HEK293 (cell line): ENCODE measurements at regions not wholly inside any gene's neighbourhood (a gene's known extent, or its start where the extent isn't known, plus 50 kb on each side); places are given as distances from the start of the nearest gene placed in this dataset.

ENCODE experiments used
- CTCF ChIA-PET: fragments of 350-600 bp; formaldehyde crosslinking; extraction: SDS; loops from one replicate; lab custom pipeline; 2021; ENCODE audit warnings: antibody characterized with exemption; lab: Yijun Ruan, JAX
- POLR2A ChIA-PET: fragments of 300-600 bp; formaldehyde crosslinking; extraction: SDS; loops from one replicate; lab custom pipeline; 2020; ENCODE audit warnings: antibody characterized with exemption, inconsistent platforms; lab: Yijun Ruan, JAX
- H3K27ac ChIP-seq: fragments of 200-500 bp; sonication (Bioruptor generic); 2 replicates; pipeline ENCODE4 v1.5.1; 2014; ENCODE audit warnings: low read depth, low read length, control low read depth, inconsistent platforms; ENCODE audit errors: extremely low read depth
- H3K36me3 ChIP-seq, 2 experiments: fragments of 200-500 bp in 1 of 2; sonication (Bioruptor generic) in 1 of 2; 1 replicate in 1 of 2; 2 replicates in 1 of 2; pipeline ENCODE4 v1.5.1; 2014 to 2017; ENCODE audit warnings: inconsistent platforms in 2 of 2, low read length in 2 of 2; ENCODE audit not compliant: control insufficient read depth in 2 of 2, insufficient read depth in 1 of 2
- H3K4me1 ChIP-seq: fragments of 200-500 bp; sonication (Bioruptor generic); 2 replicates; pipeline ENCODE4 v1.5.1; 2014; ENCODE audit warnings: mild to moderate bottlenecking, low read length, inconsistent platforms; ENCODE audit not compliant: control insufficient read depth, insufficient read depth
- H3K4me3 ChIP-seq: 2 replicates; pipeline ENCODE4 v1.5.1; 2011; ENCODE audit warnings: low read depth, mild to moderate bottlenecking, control low read depth, low read length, moderate library complexity
- H3K9me3 ChIP-seq: fragments of 200-500 bp; sonication (Bioruptor generic); 2 replicates; pipeline ENCODE4 v1.5.1; 2014; ENCODE audit warnings: low read depth, low read length, inconsistent platforms; ENCODE audit not compliant: control insufficient read depth, insufficient read depth
- BCL11B ChIP-seq: fragments of 450-650 bp; formaldehyde crosslinking; IDR thresholded peaks from 2 replicates; pipeline ENCODE4 v1.5.1; 2016; ENCODE audit warnings: low read depth, missing biosample characterization, missing genetic modification characterization
- MYNN ChIP-seq: fragments of 450-650 bp; formaldehyde crosslinking; IDR thresholded peaks from 2 replicates; pipeline ENCODE4 v1.5.1; 2016; ENCODE audit warnings: missing biosample characterization, missing genetic modification characterization, borderline replicate concordance
- SP3 ChIP-seq: fragments of 450-650 bp; formaldehyde crosslinking; IDR thresholded peaks from 2 replicates; pipeline ENCODE4 v1.5.1; 2016; ENCODE audit warnings: missing biosample characterization, missing genetic modification characterization
- WT1 ChIP-seq: fragments of 450-650 bp; formaldehyde crosslinking; IDR thresholded peaks from 2 replicates; pipeline ENCODE4 v1.5.1; 2016; ENCODE audit warnings: missing biosample characterization, missing genetic modification characterization
- ZNF10 ChIP-seq: fragments of 450-650 bp; formaldehyde crosslinking; IDR thresholded peaks from 2 replicates; pipeline ENCODE4 v1.5.1; 2017; ENCODE audit warnings: missing biosample characterization, missing genetic modification characterization
- ZNF121 ChIP-seq: fragments of 450-650 bp; formaldehyde crosslinking; IDR thresholded peaks from 2 replicates; pipeline ENCODE4 v1.5.1; 2016; ENCODE audit warnings: missing biosample characterization, missing genetic modification characterization
- ZNF202 ChIP-seq: fragments of 450-650 bp; formaldehyde crosslinking; IDR thresholded peaks from 2 replicates; pipeline ENCODE4 v1.5.1; 2016; ENCODE audit warnings: missing biosample characterization, missing genetic modification characterization, borderline replicate concordance
- ZNF221 ChIP-seq: fragments of 450-650 bp; formaldehyde crosslinking; IDR thresholded peaks from 2 replicates; pipeline ENCODE4 v1.5.1; 2017; ENCODE audit warnings: missing biosample characterization, missing genetic modification characterization, borderline replicate concordance
- ZNF501 ChIP-seq: fragments of 450-650 bp; formaldehyde crosslinking; IDR thresholded peaks from 2 replicates; pipeline ENCODE4 v1.5.1; 2016; ENCODE audit warnings: missing biosample characterization, missing genetic modification characterization
- ZNF571 ChIP-seq: fragments of 450-650 bp; formaldehyde crosslinking; IDR thresholded peaks from 2 replicates; pipeline ENCODE4 v1.5.0; 2017; ENCODE audit warnings: missing biosample characterization, missing genetic modification characterization
- ZNF596 ChIP-seq: fragments of 450-650 bp; IDR thresholded peaks from 2 replicates; pipeline ENCODE4 v1.5.0; 2018; ENCODE audit warnings: missing biosample characterization, mild to moderate bottlenecking, missing genetic modification characterization, moderate library complexity
- TF ChIP-seq, protein P1 (sequence below): fragments of 450-650 bp; formaldehyde crosslinking; conservative IDR thresholded peaks from 2 replicates; pipeline ENCODE4 v1.5.1; 2016; ENCODE audit warnings: low read depth, missing biosample characterization, missing genetic modification characterization
- TF ChIP-seq, protein P2 (sequence below): fragments of 450-650 bp; formaldehyde crosslinking; IDR thresholded peaks from 2 replicates; pipeline ENCODE4 v1.5.1; 2016; ENCODE audit warnings: missing biosample characterization, missing genetic modification characterization

DNA sequence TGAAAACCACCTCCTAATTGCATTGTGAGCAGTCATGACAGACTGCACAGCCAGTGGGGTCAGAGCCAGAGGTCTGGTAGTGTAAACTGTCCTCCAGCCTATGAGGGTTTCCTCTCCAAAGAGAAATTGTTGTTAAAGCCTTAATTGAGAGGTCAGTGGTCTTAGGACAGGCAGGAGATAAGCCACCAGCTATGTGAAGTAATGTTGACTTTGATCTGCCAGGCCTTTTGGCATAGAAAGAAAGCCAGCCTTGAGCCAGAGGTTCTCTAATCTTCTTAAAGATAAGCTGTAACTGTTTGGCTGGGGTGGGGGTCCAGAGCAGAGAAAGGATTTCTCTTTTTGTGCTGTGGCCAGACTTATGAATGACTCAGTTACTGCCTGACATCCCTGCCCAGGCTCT is 248.4 kb downstream of the WDR11 start (continued):
- TF ChIP-seq, protein P1, sequence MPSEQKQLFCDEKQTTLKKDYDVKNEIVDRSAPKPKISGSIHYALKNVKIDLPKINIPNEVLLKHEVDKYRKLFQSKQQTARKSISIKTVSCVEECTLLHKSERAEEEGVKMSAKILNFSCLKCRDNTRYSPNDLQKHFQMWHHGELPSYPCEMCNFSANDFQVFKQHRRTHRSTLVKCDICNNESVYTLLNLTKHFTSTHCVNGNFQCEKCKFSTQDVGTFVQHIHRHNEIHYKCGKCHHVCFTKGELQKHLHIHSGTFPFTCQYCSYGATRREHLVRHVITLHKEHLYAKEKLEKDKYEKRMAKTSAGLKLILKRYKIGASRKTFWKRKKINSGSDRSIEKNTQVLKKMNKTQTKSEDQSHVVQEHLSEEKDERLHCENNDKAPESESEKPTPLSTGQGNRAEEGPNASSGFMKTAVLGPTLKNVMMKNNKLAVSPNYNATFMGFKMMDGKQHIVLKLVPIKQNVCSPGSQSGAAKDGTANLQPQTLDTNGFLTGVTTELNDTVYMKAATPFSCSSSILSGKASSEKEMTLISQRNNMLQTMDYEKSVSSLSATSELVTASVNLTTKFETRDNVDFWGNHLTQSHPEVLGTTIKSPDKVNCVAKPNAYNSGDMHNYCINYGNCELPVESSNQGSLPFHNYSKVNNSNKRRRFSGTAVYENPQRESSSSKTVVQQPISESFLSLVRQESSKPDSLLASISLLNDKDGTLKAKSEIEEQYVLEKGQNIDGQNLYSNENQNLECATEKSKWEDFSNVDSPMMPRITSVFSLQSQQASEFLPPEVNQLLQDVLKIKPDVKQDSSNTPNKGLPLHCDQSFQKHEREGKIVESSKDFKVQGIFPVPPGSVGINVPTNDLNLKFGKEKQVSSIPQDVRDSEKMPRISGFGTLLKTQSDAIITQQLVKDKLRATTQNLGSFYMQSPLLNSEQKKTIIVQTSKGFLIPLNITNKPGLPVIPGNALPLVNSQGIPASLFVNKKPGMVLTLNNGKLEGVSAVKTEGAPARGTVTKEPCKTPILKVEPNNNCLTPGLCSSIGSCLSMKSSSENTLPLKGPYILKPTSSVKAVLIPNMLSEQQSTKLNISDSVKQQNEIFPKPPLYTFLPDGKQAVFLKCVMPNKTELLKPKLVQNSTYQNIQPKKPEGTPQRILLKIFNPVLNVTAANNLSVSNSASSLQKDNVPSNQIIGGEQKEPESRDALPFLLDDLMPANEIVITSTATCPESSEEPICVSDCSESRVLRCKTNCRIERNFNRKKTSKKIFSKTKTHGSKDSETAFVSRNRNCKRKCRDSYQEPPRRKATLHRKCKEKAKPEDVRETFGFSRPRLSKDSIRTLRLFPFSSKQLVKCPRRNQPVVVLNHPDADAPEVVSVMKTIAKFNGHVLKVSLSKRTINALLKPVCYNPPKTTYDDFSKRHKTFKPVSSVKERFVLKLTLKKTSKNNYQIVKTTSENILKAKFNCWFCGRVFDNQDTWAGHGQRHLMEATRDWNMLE (tag by site-specific recombination) = no peak
- TF ChIP-seq WT1 (tag by site-specific recombination) (no peak), ZNF221 (tag by site-specific recombination) (no peak), ZNF596 (tag by site-specific recombination) (no peak), ZNF501 (tag by site-specific recombination) (no peak), SP3 (tag by site-specific recombination) (no peak)
- TF ChIP-seq, protein P2, sequence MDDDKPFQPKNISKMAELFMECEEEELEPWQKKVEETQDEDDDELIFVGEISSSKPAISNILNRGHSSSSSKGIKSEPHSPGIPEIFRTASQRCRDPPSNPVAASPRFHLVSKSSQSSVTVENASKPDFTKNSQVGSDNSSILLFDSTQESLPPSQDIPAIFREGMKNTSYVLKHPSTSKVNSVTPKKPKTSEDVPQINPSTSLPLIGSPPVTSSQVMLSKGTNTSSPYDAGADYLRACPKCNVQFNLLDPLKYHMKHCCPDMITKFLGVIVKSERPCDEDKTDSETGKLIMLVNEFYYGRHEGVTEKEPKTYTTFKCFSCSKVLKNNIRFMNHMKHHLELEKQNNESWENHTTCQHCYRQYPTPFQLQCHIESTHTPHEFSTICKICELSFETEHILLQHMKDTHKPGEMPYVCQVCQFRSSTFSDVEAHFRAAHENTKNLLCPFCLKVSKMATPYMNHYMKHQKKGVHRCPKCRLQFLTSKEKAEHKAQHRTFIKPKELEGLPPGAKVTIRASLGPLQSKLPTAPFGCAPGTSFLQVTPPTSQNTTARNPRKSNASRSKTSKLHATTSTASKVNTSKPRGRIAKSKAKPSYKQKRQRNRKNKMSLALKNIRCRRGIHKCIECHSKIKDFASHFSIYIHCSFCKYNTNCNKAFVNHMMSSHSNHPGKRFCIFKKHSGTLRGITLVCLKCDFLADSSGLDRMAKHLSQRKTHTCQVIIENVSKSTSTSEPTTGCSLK (tag by site-specific recombination) = no peak
- TF ChIP-seq, all 188 proteins: peak for 0

- H3K4me3 ChIP-seq = no peak overlapping the region
- CTCF ChIA-PET = interaction anchor here (0.7 to 0.8 kb wide), 2 partner anchors 156 to 439 kb away, joined by 3 to 4 read pairs; no protein-coding TSS in a partner anchor
- H3K27ac ChIP-seq = no peak overlapping the region
- H3K36me3 ChIP-seq = no peaks in the 10 kb centered on the region
- POLR2A ChIA-PET = no interaction called here
- H3K9me3 ChIP-seq = no peaks in the 10 kb centered on the region
- no peaks in the 10 kb centered on the region for H3K4me1 ChIP-seq
- TF ChIP-seq ZNF10 (tag by site-specific recombination) = no peak
- TF ChIP-seq ZNF202 = no peak
- TF ChIP-seq, protein P1 (tag by site-specific recombination) = no peak
- no peak for TF ChIP-seq MYNN
- no peak for TF ChIP-seq ZNF121 (tag by site-specific recombination)
- TF ChIP-seq ZNF571 (tag by site-specific recombination) = no peak
- no peak for TF ChIP-seq SP3 (tag by site-specific recombination)
- no peak for TF ChIP-seq BCL11B (tag by site-specific recombination)
Observed at GRCh38 chr10:121101561-121101960, 250.4 kb downstream of the WDR11 start.
